K562 (cell line): ENCODE measurements at regions not wholly inside any gene's neighbourhood (a gene's known extent, or its start where the extent isn't known, plus 50 kb on each side); places are given as distances from the start of the nearest gene placed in this dataset.

Experiments
- BMI1 ChIP-seq: fragments of 150-350 bp; IDR thresholded peaks from 2 replicates; pipeline ENCODE4 v1.6.1; 2014; ENCODE audit warnings: low read length
- FOXK2 ChIP-seq, 2 experiments: fragments of 450-650 bp; IDR thresholded peaks in 1 of 2; conservative IDR thresholded peaks in 1 of 2; 2 replicates each; pipeline ENCODE4 v1.6.1; 2016; ENCODE audit warnings: low read depth in 2 of 2, mild to moderate bottlenecking in 1 of 2
- POLR2A ChIP-seq: fragments of 450-650 bp; conservative IDR thresholded peaks from 2 replicates; pipeline ENCODE4 v1.6.1; 2016
- YBX1 ChIP-seq: fragments of 450-650 bp; IDR thresholded peaks from 2 replicates; pipeline ENCODE4 v1.7.1; 2016; ENCODE audit warnings: mild to moderate bottlenecking

DNA sequence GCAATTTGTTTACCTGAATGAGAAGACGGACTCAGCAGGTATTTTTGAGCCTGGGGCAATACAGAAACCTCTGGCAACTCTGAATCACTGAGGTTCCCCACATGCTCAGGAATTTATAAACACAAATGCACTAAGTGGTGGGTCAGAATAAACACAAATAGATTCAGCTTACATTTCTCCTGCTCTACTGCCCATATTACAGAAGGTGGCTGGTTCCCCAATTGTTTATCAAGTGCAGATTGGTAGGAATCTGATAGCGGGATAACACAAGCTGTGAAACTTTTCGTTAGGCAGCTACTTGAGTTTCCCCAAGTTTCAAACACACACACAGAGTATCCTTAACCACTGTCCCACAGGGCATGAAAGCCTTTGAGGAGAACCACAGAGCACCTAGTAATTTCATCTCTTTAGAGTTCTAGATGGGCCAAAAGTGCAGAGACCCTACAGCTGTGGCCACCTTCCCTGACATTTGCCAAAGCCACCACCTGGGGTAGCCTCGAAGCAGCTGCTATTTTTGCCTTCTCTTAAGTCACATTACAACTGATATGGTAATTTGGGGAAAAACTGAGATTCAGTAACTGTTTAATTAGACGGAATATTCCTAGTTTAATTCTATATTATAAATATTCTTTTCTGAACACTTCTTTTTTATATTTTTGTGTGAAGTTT is 204.2 kb upstream of the PTCHD4 start:
- TF ChIP-seq FOXK2 (conservative IDR thresholded peaks at IDR 0.05 in 1 of 2, IDR thresholded peaks at IDR 0.05 in 1 of 2; ENCODE audit: low read depth in 2 of 2) (no peak), YBX1 (no peak), POLR2A (no peak), BMI1 (no peak)
